ENCODE measurements at regions not wholly inside any gene's neighbourhood (a gene's known extent, or its start where the extent isn't known, plus 50 kb on each side); places are given as distances from the start of the nearest gene placed in this dataset.

DNA sequence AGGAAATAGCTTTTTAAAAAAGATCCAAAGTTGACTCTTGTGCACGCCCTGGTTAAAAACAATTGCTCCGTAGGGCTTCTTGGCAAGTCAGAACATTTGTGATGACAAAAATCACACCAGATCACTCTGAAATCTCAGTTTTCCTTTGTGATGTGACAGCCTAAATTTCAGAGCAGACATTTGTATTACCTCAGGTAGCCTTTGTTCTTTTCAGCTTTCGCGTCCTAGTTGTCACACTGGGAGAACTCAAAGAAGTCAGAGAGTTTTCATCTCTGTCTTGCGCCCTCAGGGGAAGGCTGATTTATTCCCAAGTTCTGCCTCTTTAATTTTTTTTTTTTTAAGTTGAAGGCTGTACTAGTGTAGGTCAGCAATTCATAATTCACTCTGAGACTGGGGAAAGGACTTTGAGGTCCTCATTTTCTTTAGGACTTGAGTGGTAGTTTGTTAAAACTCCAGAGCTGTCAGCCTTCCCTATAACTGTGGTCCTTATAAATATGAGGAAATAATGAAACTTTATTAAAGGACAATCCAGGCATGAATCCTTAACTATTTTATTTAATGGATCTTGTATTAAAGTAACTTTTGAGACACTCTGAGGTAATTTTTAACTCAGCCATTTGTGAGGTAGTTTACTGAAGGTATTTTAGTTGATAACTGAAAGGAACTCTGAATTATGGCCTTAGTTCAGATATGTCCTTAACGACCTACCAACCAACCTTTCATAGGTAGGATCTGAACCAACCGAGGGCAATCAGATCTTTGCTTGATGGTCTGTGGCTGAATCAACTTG is 525.1 kb upstream of the FAM98A start:
- H3K4me3 ChIP-seq (ENCODE audit: low read length): no peak overlapping the region
- no peaks in the 10 kb centered on the region for H3K9me3 ChIP-seq (ENCODE audit: low read length)
- no peaks in the 10 kb centered on the region for H3K9me2 ChIP-seq (ENCODE audit: insufficient read depth, low read length)
- H3K9ac ChIP-seq (ENCODE audit: low read length): no peak overlapping the region
- no peak overlapping the region for H3K27ac ChIP-seq (ENCODE audit: low read length)
- no peaks in the 10 kb centered on the region for H3K36me3 ChIP-seq (ENCODE audit: insufficient read depth, low read length)
- no peaks in the 10 kb centered on the region for H4K20me1 ChIP-seq (ENCODE audit: insufficient read depth)
- no peaks in the 10 kb centered on the region for H3K79me2 ChIP-seq (replicated peaks; ENCODE audit: insufficient read depth, low read length)
- H3F3A ChIP-seq (ENCODE audit: insufficient read depth, low read length, poor library complexity, severe bottlenecking): no peaks in the 10 kb centered on the region
- H3K4me2 ChIP-seq (ENCODE audit: low read length): no peak overlapping the region
- TF ChIP-seq, protein P1, sequence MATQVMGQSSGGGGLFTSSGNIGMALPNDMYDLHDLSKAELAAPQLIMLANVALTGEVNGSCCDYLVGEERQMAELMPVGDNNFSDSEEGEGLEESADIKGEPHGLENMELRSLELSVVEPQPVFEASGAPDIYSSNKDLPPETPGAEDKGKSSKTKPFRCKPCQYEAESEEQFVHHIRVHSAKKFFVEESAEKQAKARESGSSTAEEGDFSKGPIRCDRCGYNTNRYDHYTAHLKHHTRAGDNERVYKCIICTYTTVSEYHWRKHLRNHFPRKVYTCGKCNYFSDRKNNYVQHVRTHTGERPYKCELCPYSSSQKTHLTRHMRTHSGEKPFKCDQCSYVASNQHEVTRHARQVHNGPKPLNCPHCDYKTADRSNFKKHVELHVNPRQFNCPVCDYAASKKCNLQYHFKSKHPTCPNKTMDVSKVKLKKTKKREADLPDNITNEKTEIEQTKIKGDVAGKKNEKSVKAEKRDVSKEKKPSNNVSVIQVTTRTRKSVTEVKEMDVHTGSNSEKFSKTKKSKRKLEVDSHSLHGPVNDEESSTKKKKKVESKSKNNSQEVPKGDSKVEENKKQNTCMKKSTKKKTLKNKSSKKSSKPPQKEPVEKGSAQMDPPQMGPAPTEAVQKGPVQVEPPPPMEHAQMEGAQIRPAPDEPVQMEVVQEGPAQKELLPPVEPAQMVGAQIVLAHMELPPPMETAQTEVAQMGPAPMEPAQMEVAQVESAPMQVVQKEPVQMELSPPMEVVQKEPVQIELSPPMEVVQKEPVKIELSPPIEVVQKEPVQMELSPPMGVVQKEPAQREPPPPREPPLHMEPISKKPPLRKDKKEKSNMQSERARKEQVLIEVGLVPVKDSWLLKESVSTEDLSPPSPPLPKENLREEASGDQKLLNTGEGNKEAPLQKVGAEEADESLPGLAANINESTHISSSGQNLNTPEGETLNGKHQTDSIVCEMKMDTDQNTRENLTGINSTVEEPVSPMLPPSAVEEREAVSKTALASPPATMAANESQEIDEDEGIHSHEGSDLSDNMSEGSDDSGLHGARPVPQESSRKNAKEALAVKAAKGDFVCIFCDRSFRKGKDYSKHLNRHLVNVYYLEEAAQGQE (IDR thresholded peaks at IDR 0.05; ENCODE audit: borderline replicate concordance): no peak
- no peak for TF ChIP-seq EP300 (conservative IDR thresholded peaks at IDR 0.05; ENCODE audit: poor library complexity, severe bottlenecking)
- no peak for TF ChIP-seq SMC3 (conservative IDR thresholded peaks at IDR 0.05; ENCODE audit: poor library complexity)
- TF ChIP-seq EZH2 (IDR thresholded peaks at IDR 0.05; ENCODE audit: borderline replicate concordance, insufficient read depth, low read length, poor library complexity, severe bottlenecking): no peak
- no peak for TF ChIP-seq MXI1 (conservative IDR thresholded peaks at IDR 0.05; ENCODE audit: poor library complexity, severe bottlenecking)
- no peak for TF ChIP-seq TAF1 (IDR thresholded peaks at IDR 0.05; ENCODE audit: low read depth)
- TF ChIP-seq, protein P2, sequence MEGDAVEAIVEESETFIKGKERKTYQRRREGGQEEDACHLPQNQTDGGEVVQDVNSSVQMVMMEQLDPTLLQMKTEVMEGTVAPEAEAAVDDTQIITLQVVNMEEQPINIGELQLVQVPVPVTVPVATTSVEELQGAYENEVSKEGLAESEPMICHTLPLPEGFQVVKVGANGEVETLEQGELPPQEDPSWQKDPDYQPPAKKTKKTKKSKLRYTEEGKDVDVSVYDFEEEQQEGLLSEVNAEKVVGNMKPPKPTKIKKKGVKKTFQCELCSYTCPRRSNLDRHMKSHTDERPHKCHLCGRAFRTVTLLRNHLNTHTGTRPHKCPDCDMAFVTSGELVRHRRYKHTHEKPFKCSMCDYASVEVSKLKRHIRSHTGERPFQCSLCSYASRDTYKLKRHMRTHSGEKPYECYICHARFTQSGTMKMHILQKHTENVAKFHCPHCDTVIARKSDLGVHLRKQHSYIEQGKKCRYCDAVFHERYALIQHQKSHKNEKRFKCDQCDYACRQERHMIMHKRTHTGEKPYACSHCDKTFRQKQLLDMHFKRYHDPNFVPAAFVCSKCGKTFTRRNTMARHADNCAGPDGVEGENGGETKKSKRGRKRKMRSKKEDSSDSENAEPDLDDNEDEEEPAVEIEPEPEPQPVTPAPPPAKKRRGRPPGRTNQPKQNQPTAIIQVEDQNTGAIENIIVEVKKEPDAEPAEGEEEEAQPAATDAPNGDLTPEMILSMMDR (IDR thresholded peaks at IDR 0.05; ENCODE audit: poor library complexity, severe bottlenecking): no peak
- TF ChIP-seq POLR2AphosphoS5 (IDR thresholded peaks at IDR 0.05): no peak
- no peak for TF ChIP-seq RAD21 (conservative IDR thresholded peaks at IDR 0.05)
- no peaks in the 10 kb centered on the region for H3K27me3 ChIP-seq (ENCODE audit: insufficient read depth, low read depth, low read length)
- H2AFZ ChIP-seq (ENCODE audit: low read depth, low read length): no peak overlapping the region

DNA sequence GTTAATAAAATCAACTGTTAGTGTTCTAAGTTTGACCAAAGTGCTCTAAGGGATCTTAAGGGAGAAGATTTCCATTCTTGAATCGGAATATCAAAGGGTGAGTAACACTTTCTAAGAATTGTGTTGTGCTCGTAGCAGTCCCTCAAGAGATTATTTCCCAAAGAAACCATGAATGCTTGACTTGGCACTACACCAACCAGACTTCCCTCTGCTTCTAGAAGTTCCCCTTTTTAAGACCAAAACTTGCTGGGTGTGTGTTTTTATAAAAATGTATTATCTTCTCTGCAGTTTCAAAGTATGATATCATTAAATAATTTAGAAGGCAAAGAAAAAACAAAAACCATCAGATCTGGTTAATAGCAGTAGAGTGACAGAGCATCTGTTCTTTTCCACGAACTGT is 522.0 kb upstream of the FAM98A start:
- Histone ChIP-seq H3F3A (ENCODE audit: insufficient read depth, low read length, poor library complexity, severe bottlenecking) (no peaks in the 10 kb centered on the region), H2AFZ (ENCODE audit: low read depth, low read length) (no peak overlapping the region), H3K9ac (ENCODE audit: low read length) (no peak overlapping the region), H3K4me3 (ENCODE audit: low read length) (no peak overlapping the region), H3K27me3 (ENCODE audit: insufficient read depth, low read depth, low read length) (no peaks in the 10 kb centered on the region), H3K27ac (ENCODE audit: low read length) (no peak overlapping the region), H3K79me2 (replicated peaks; ENCODE audit: insufficient read depth, low read length) (no peaks in the 10 kb centered on the region), H3K36me3 (ENCODE audit: insufficient read depth, low read length) (no peaks in the 10 kb centered on the region), H3K4me2 (ENCODE audit: low read length) (no peak overlapping the region), H3K9me3 (ENCODE audit: low read length) (no peaks in the 10 kb centered on the region), H4K20me1 (ENCODE audit: insufficient read depth) (no peaks in the 10 kb centered on the region), H3K9me2 (ENCODE audit: insufficient read depth, low read length) (no peaks in the 10 kb centered on the region)
- no peak for TF ChIP-seq TAF1 (IDR thresholded peaks at IDR 0.05; ENCODE audit: low read depth)
- no peak for TF ChIP-seq SMC3 (conservative IDR thresholded peaks at IDR 0.05; ENCODE audit: poor library complexity)
- no peak for TF ChIP-seq RAD21 (conservative IDR thresholded peaks at IDR 0.05)
- TF ChIP-seq MXI1 (conservative IDR thresholded peaks at IDR 0.05; ENCODE audit: poor library complexity, severe bottlenecking): no peak
- no peak for TF ChIP-seq POLR2AphosphoS5 (IDR thresholded peaks at IDR 0.05)
- no peak for TF ChIP-seq EZH2 (IDR thresholded peaks at IDR 0.05; ENCODE audit: borderline replicate concordance, insufficient read depth, low read length, poor library complexity, severe bottlenecking)
- TF ChIP-seq EP300 (conservative IDR thresholded peaks at IDR 0.05; ENCODE audit: poor library complexity, severe bottlenecking): no peak
